Neural cell (in vitro differentiated cells): ENCODE measurements at regions not wholly inside any gene's neighbourhood (a gene's known extent, or its start where the extent isn't known, plus 50 kb on each side); places are given as distances from the start of the nearest gene placed in this dataset.

Experiments used
- H2AFZ ChIP-seq: fragments of 200-600, 300-800 bp; sonication (generic), shearing (Covaris generic); 2 replicates; pipeline ENCODE4 v1.6.0; 2014; ENCODE audit warnings: low read depth, mild to moderate bottlenecking, antibody characterized with exemption, low read length, moderate library complexity
- H3F3A ChIP-seq: fragments of 200-600 bp; shearing (Covaris generic); 2 replicates; pipeline ENCODE4 v1.6.1; 2016; ENCODE audit warnings: mild to moderate bottlenecking, moderate library complexity, mixed read lengths, antibody characterized with exemption, low read length; ENCODE audit not compliant: insufficient read depth, poor library complexity, severe bottlenecking
- H3K27ac ChIP-seq: fragments of 200-600, 300-800 bp; sonication (generic), shearing (Covaris generic); 2 replicates; pipeline ENCODE4 v1.5.1; 2014; ENCODE audit warnings: mild to moderate bottlenecking, low read length, moderate library complexity
- H3K27me3 ChIP-seq: fragments of 300-800, 200-600 bp; sonication (generic), shearing (Covaris generic); 2 replicates; pipeline ENCODE4 v1.6.0; 2014; ENCODE audit warnings: mild to moderate bottlenecking, low read depth, low read length, moderate library complexity; ENCODE audit not compliant: insufficient read depth
- H3K36me3 ChIP-seq: fragments of 300-800, 200-600 bp; sonication (generic), shearing (Covaris generic); 2 replicates; pipeline ENCODE4 v1.5.1; 2014; ENCODE audit warnings: mild to moderate bottlenecking, antibody characterized with exemption, low read length, moderate library complexity; ENCODE audit not compliant: insufficient read depth
- H3K4me2 ChIP-seq: fragments of 300-800, 200-600 bp; sonication (generic), shearing (Covaris generic); 2 replicates; pipeline ENCODE4 v1.6.0; 2014; ENCODE audit warnings: mild to moderate bottlenecking, low read length
- H3K4me3 ChIP-seq: fragments of 300-800, 200-600 bp; sonication (generic), shearing (Covaris generic); 2 replicates; pipeline ENCODE4 v1.5.1; 2014; ENCODE audit warnings: mild to moderate bottlenecking, low read length, moderate library complexity
- H3K79me2 ChIP-seq: fragments of 200-600 bp; shearing (Covaris generic); replicated peaks from 2 replicates; pipeline ENCODE4 v1.6.0; 2014; ENCODE audit warnings: mild to moderate bottlenecking, low read length, moderate library complexity; ENCODE audit not compliant: insufficient read depth
- H3K9ac ChIP-seq: fragments of 300-800, 200-600 bp; sonication (generic), shearing (Covaris generic); 2 replicates; pipeline ENCODE4 v1.6.1; 2016; ENCODE audit warnings: mild to moderate bottlenecking, low read length, mixed read lengths
- H3K9me2 ChIP-seq: fragments of 200-600 bp; shearing (Covaris generic); 2 replicates; pipeline ENCODE4 v1.6.1; 2016; ENCODE audit warnings: mild to moderate bottlenecking, low read length, mixed read lengths; ENCODE audit not compliant: insufficient read depth
- H3K9me3 ChIP-seq: fragments of 200-600, 300-800 bp; sonication (generic), shearing (Covaris generic); 2 replicates; pipeline ENCODE4 v1.6.1; 2016; ENCODE audit warnings: mild to moderate bottlenecking, mixed run types, low read length, moderate library complexity, mixed read lengths
- H4K20me1 ChIP-seq: fragments of 200-600 bp; shearing (Covaris generic); 2 replicates; pipeline ENCODE4 v1.6.1; 2016; ENCODE audit warnings: mild to moderate bottlenecking, mixed run types; ENCODE audit not compliant: insufficient read depth
- EP300 ChIP-seq: fragments of 450-650 bp; conservative IDR thresholded peaks from 2 replicates; pipeline ENCODE4 v1.6.1; 2014; ENCODE audit warnings: antibody characterized with exemption, mild to moderate bottlenecking, moderate library complexity; ENCODE audit not compliant: poor library complexity, severe bottlenecking
- EZH2 ChIP-seq: fragments of 200-600, 300-800 bp; shearing (Covaris generic), sonication (generic); IDR thresholded peaks from 2 replicates; pipeline ENCODE4 v1.6.1; 2014; ENCODE audit warnings: antibody characterized with exemption, low read length, borderline replicate concordance, mild to moderate bottlenecking; ENCODE audit not compliant: insufficient read depth, poor library complexity, severe bottlenecking
- MXI1 ChIP-seq: fragments of 450-650 bp; conservative IDR thresholded peaks from 2 replicates; pipeline ENCODE4 v1.6.1; 2014; ENCODE audit warnings: antibody characterized with exemption, mild to moderate bottlenecking; ENCODE audit not compliant: poor library complexity, severe bottlenecking
- POLR2AphosphoS5 ChIP-seq: IDR thresholded peaks from 2 replicates; pipeline ENCODE4 v1.6.1; 2012
- RAD21 ChIP-seq: fragments of 450-650 bp; conservative IDR thresholded peaks from 2 replicates; pipeline ENCODE4 v1.6.1; 2014; ENCODE audit warnings: antibody characterized with exemption, mild to moderate bottlenecking, moderate library complexity
- SMC3 ChIP-seq: fragments of 450-650 bp; conservative IDR thresholded peaks from 2 replicates; pipeline ENCODE4 v1.6.1; 2014; ENCODE audit warnings: antibody characterized with exemption, mild to moderate bottlenecking, moderate library complexity; ENCODE audit not compliant: poor library complexity
- TAF1 ChIP-seq: IDR thresholded peaks from 2 replicates; pipeline ENCODE4 v1.6.1; 2012; ENCODE audit warnings: low read depth
- TF ChIP-seq, protein P1 (sequence below): IDR thresholded peaks from 2 replicates; pipeline ENCODE4 v1.6.1; 2012; ENCODE audit warnings: borderline replicate concordance
- TF ChIP-seq, protein P2 (sequence below): fragments of 450-650 bp; IDR thresholded peaks from 2 replicates; pipeline ENCODE4 v1.5.1; 2014; ENCODE audit warnings: antibody characterized with exemption, mild to moderate bottlenecking, moderate library complexity; ENCODE audit not compliant: poor library complexity, severe bottlenecking

DNA sequence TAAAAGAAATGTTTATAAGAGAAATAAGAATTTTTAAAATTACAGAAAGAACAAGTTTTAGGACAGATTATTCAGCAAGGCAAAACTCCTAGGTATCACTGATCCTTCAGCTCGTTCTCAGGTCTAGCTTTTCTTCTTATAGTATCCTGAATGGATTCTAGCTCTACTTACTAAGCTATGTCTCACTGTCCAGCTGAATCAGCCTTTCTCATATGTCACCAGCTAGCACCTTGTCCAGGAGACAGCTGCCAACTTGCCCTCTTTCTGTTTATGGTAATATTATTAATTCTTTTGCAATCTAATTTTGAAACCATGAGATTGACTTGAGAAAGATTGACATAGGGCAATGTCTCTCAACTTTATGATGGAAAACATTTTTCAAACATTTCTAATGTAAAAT is 159.9 kb downstream of the LYPLAL1 start:
- H3K9ac ChIP-seq = no peak overlapping the region
- no peak overlapping the region for H2AFZ ChIP-seq
- TF ChIP-seq MXI1 (no peak), EZH2 (no peak), SMC3 (no peak), TAF1 (no peak), EP300 (no peak), POLR2AphosphoS5 (no peak), RAD21 (no peak)
- TF ChIP-seq, protein P1, sequence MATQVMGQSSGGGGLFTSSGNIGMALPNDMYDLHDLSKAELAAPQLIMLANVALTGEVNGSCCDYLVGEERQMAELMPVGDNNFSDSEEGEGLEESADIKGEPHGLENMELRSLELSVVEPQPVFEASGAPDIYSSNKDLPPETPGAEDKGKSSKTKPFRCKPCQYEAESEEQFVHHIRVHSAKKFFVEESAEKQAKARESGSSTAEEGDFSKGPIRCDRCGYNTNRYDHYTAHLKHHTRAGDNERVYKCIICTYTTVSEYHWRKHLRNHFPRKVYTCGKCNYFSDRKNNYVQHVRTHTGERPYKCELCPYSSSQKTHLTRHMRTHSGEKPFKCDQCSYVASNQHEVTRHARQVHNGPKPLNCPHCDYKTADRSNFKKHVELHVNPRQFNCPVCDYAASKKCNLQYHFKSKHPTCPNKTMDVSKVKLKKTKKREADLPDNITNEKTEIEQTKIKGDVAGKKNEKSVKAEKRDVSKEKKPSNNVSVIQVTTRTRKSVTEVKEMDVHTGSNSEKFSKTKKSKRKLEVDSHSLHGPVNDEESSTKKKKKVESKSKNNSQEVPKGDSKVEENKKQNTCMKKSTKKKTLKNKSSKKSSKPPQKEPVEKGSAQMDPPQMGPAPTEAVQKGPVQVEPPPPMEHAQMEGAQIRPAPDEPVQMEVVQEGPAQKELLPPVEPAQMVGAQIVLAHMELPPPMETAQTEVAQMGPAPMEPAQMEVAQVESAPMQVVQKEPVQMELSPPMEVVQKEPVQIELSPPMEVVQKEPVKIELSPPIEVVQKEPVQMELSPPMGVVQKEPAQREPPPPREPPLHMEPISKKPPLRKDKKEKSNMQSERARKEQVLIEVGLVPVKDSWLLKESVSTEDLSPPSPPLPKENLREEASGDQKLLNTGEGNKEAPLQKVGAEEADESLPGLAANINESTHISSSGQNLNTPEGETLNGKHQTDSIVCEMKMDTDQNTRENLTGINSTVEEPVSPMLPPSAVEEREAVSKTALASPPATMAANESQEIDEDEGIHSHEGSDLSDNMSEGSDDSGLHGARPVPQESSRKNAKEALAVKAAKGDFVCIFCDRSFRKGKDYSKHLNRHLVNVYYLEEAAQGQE = no peak
- TF ChIP-seq, protein P2, sequence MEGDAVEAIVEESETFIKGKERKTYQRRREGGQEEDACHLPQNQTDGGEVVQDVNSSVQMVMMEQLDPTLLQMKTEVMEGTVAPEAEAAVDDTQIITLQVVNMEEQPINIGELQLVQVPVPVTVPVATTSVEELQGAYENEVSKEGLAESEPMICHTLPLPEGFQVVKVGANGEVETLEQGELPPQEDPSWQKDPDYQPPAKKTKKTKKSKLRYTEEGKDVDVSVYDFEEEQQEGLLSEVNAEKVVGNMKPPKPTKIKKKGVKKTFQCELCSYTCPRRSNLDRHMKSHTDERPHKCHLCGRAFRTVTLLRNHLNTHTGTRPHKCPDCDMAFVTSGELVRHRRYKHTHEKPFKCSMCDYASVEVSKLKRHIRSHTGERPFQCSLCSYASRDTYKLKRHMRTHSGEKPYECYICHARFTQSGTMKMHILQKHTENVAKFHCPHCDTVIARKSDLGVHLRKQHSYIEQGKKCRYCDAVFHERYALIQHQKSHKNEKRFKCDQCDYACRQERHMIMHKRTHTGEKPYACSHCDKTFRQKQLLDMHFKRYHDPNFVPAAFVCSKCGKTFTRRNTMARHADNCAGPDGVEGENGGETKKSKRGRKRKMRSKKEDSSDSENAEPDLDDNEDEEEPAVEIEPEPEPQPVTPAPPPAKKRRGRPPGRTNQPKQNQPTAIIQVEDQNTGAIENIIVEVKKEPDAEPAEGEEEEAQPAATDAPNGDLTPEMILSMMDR = no peak
- H3K4me3 ChIP-seq = no peak overlapping the region
- H3K9me2 ChIP-seq = no peaks in the 10 kb centered on the region
- H3F3A ChIP-seq = no peaks in the 10 kb centered on the region
- H3K27ac ChIP-seq = no peak overlapping the region
- no peaks in the 10 kb centered on the region for H3K79me2 ChIP-seq
- H3K9me3 ChIP-seq = no peaks in the 10 kb centered on the region
- no peaks in the 10 kb centered on the region for H3K27me3 ChIP-seq
- H3K4me2 ChIP-seq = no peak overlapping the region
- H3K36me3 ChIP-seq = no peaks in the 10 kb centered on the region
- no peaks in the 10 kb centered on the region for H4K20me1 ChIP-seq

DNA sequence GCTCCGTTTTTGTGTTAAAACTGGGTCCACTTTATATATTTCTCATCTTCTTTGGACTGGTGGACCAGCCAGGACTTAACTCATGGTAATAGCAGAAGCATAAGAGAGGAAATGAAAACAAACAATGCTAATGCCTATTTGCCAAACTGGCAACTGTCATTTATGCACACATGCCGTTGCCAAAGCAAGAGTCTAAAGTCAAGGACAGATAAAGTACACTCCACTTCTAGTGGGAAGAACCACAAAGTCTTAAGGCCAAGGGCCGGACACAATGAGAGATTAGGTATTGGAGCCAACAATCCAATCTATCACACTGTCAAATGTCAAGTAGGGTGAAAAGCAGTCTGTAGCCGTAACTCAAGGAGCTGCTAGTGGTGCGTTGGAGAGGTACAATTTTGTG is 157.7 kb downstream of the LYPLAL1 start:
- H3K4me3 ChIP-seq = no peak overlapping the region
- no peaks in the 10 kb centered on the region for H3K79me2 ChIP-seq
- H4K20me1 ChIP-seq = no peaks in the 10 kb centered on the region
- no peaks in the 10 kb centered on the region for H3K9me3 ChIP-seq
- no peaks in the 10 kb centered on the region for H3K9me2 ChIP-seq
- H3F3A ChIP-seq = no peaks in the 10 kb centered on the region
- H3K4me2 ChIP-seq = no peak overlapping the region
- no peak overlapping the region for H2AFZ ChIP-seq
- H3K27me3 ChIP-seq = no peaks in the 10 kb centered on the region
- no peak overlapping the region for H3K27ac ChIP-seq
- H3K36me3 ChIP-seq = no peaks in the 10 kb centered on the region
- no peak overlapping the region for H3K9ac ChIP-seq
- TF ChIP-seq, protein P1 = no peak
- TF ChIP-seq, protein P2 = no peak
- TF ChIP-seq TAF1 (no peak), RAD21 (no peak), POLR2AphosphoS5 (no peak), MXI1 (no peak), SMC3 (no peak), EP300 (no peak), EZH2 (no peak)
